MM.1S (cell line): ENCODE measurements at regions not wholly inside any gene's neighbourhood (a gene's known extent, or its start where the extent isn't known, plus 50 kb on each side); places are given as distances from the start of the nearest gene placed in this dataset.

ENCODE experiments used
- DNase-seq: peaks from one replicate; pipeline ENCODE4 v3.0.0-alpha.2; 2015
- H2AFZ ChIP-seq: fragments of 300-600 bp; sonication (generic); 2 replicates; pipeline ENCODE4 v1.6.0; 2016; ENCODE audit warnings: antibody characterized with exemption, low read length
- H3F3A ChIP-seq: fragments of 300-600 bp; sonication (generic); 2 replicates; pipeline ENCODE4 v1.6.1; 2016; ENCODE audit warnings: mild to moderate bottlenecking, antibody characterized with exemption, low read length, moderate library complexity, mixed read lengths; ENCODE audit not compliant: insufficient read depth
- H3K27ac ChIP-seq: fragments of 300-600 bp; sonication (generic); 2 replicates; pipeline ENCODE4 v1.5.1; 2016; ENCODE audit warnings: mild to moderate bottlenecking, low read length
- H3K27me3 ChIP-seq: fragments of 300-600 bp; sonication (generic); replicated peaks from 2 replicates; pipeline ENCODE4 v1.6.0; 2016; ENCODE audit warnings: low read length; ENCODE audit not compliant: insufficient read depth
- H3K36me3 ChIP-seq: fragments of 300-600 bp; sonication (generic); replicated peaks from 2 replicates; pipeline ENCODE4 v1.6.1; 2016; ENCODE audit warnings: mild to moderate bottlenecking, low read length, mixed read lengths; ENCODE audit not compliant: insufficient read depth
- H3K4me1 ChIP-seq: fragments of 300-600 bp; sonication (generic); 2 replicates; pipeline ENCODE4 v1.6.1; 2016; ENCODE audit warnings: low read length, mixed read lengths
- H3K4me2 ChIP-seq: fragments of 300-600 bp; sonication (generic); 2 replicates; pipeline ENCODE4 v1.6.0; 2016; ENCODE audit warnings: low read depth, low read length
- H3K4me3 ChIP-seq: fragments of 300-600 bp; sonication (generic); 2 replicates; pipeline ENCODE4 v1.5.1; 2016; ENCODE audit warnings: low read length, mixed read lengths
- H3K79me2 ChIP-seq: fragments of 300-600 bp; sonication (generic); 2 replicates; pipeline ENCODE4 v1.6.1; 2016; ENCODE audit warnings: mixed run types, low read length, mixed read lengths
- H3K9ac ChIP-seq: fragments of 300-600 bp; sonication (generic); 2 replicates; pipeline ENCODE4 v1.6.1; 2016; ENCODE audit warnings: low read length, mixed read lengths
- H3K9me2 ChIP-seq: fragments of 300-600 bp; sonication (generic); replicated peaks from 2 replicates; pipeline ENCODE4 v1.6.1; 2016; ENCODE audit warnings: mild to moderate bottlenecking, low read length, mixed read lengths; ENCODE audit not compliant: insufficient read depth
- H3K9me3 ChIP-seq: fragments of 300-600 bp; sonication (generic); replicated peaks from 2 replicates; pipeline ENCODE4 v1.6.1; 2016; ENCODE audit warnings: mild to moderate bottlenecking, low read length, mixed read lengths; ENCODE audit not compliant: insufficient read depth
- H4K20me1 ChIP-seq: fragments of 300-600 bp; sonication (generic); 2 replicates; pipeline ENCODE4 v1.6.1; 2016; ENCODE audit warnings: mild to moderate bottlenecking, low read length, moderate library complexity, mixed read lengths; ENCODE audit not compliant: insufficient read depth
- CTCF ChIP-seq: fragments of 300-600 bp; sonication (generic); IDR thresholded peaks from 2 replicates; pipeline ENCODE4 v1.5.1; 2016; ENCODE audit warnings: antibody characterized with exemption, low read length, mixed read lengths
- EZH2 ChIP-seq: fragments of 300-600 bp; sonication (generic); optimal IDR thresholded peaks from 2 replicates; pipeline ENCODE3; 2017; ENCODE audit warnings: low read depth, mild to moderate bottlenecking, antibody characterized with exemption, low read length, mixed read lengths
- EZH2phosphoT487 ChIP-seq: fragments of 300-600 bp; sonication (generic); IDR thresholded peaks from 2 replicates; pipeline ENCODE4 v1.6.1; 2018; ENCODE audit warnings: antibody characterized with exemption, low read length

- Histone ChIP-seq H3K4me3 (0 out of 2 replicates have a peak overlapping the region, but pooled peaks have one; percentile 2), H3K27me3 (no peaks in the 10 kb centered on the region), H3K79me2 (no peaks in the 10 kb centered on the region), H3K4me2 (peak overlapping the region; percentile 28; the same call in 1 of the 2 replicates), H3K4me1 (peaks cover 13% of the 10 kb centered on the region), H3F3A (peaks cover 8% of the 10 kb centered on the region), H3K36me3 (no peaks in the 10 kb centered on the region), H3K9me2 (no peaks in the 10 kb centered on the region), H3K9ac (no peak overlapping the region), H2AFZ (no peak overlapping the region), H3K27ac (peak overlapping the region; percentile 33; the same call in 1 of the 2 replicates), H4K20me1 (no peaks in the 10 kb centered on the region), H3K9me3 (no peaks in the 10 kb centered on the region)
- DNase-seq: peak; percentile 42
- TF ChIP-seq CTCF (no peak), EZH2 (no peak), EZH2phosphoT487 (no peak)
Measured at GRCh38 chr2:42971947-42972736, 179.8 kb upstream of the HAAO start.

GRCh38 chr2:42971381-42971780 is 179.0 kb upstream of the HAAO start:
- no peak overlapping the region for H3K27ac ChIP-seq
- no peak for DNase-seq
- H2AFZ ChIP-seq: no peak overlapping the region
- H4K20me1 ChIP-seq: no peaks in the 10 kb centered on the region
- H3K9me3 ChIP-seq: no peaks in the 10 kb centered on the region
- no peaks in the 10 kb centered on the region for H3K79me2 ChIP-seq
- no peak overlapping the region for H3K9ac ChIP-seq
- H3K27me3 ChIP-seq: no peaks in the 10 kb centered on the region
- H3K36me3 ChIP-seq: no peaks in the 10 kb centered on the region
- peaks cover 8% of the 10 kb centered on the region for H3F3A ChIP-seq
- no peaks in the 10 kb centered on the region for H3K9me2 ChIP-seq
- TF ChIP-seq CTCF (no peak), EZH2phosphoT487 (no peak), EZH2 (no peak)
- H3K4me1 ChIP-seq: peaks cover 13% of the 10 kb centered on the region
- H3K4me3 ChIP-seq: no peak overlapping the region
- no peak overlapping the region for H3K4me2 ChIP-seq

- no peak overlapping the region for H3K27ac ChIP-seq
Measured at GRCh38 chr2:42970151-42970550, 177.8 kb upstream of the HAAO start.

More at GRCh38 chr2:42970151-42970550, 177.8 kb upstream of the HAAO start:
- Histone ChIP-seq H3K9ac (no peak overlapping the region), H2AFZ (no peak overlapping the region), H3K27me3 (no peaks in the 10 kb centered on the region), H3F3A (peaks cover 8% of the 10 kb centered on the region), H3K36me3 (no peaks in the 10 kb centered on the region), H3K4me1 (peaks cover 13% of the 10 kb centered on the region), H3K9me2 (no peaks in the 10 kb centered on the region), H3K9me3 (no peaks in the 10 kb centered on the region), H3K79me2 (no peaks in the 10 kb centered on the region), H3K4me2 (no peak overlapping the region), H3K4me3 (no peak overlapping the region), H4K20me1 (no peaks in the 10 kb centered on the region)
- no peak for TF ChIP-seq CTCF
- TF ChIP-seq EZH2phosphoT487: no peak
- no peak for TF ChIP-seq EZH2
- no peak for DNase-seq
